T-cell (primary cell): ENCODE measurements at regions not wholly inside any gene's neighbourhood (a gene's known extent, or its start where the extent isn't known, plus 50 kb on each side); places are given as distances from the start of the nearest gene placed in this dataset.

Experiments used
- ATAC-seq, 4 experiments: fragments of 200-7000 bp in 3 of 4; fragments of 150-1000 bp in 1 of 4; cut with Tn5 transposase; replicated peaks in 1 of 4; 1 replicate in 3 of 4; 2 replicates in 1 of 4; pipeline ENCODE4 v1.10.0; 2021; ENCODE audit warnings: moderate library complexity in 3 of 4, mild to moderate bottlenecking in 2 of 4, moderate number of reproducible peaks in 1 of 4
- CTCF ChIA-PET, 2 donors: fragments of 300-600 bp; sonication (Branson Sonifier 250); formaldehyde crosslinking; loops; one replicate each; lab custom pipeline; 2022; ENCODE audit warnings: antibody characterized with exemption in 2 of 2; lab: Charles Lee
- POLR2A ChIA-PET, 2 donors: fragments of 300-600 bp; sonication (Branson Sonifier 250); formaldehyde crosslinking; loops; one replicate each; lab custom pipeline; 2022; ENCODE audit warnings: antibody characterized with exemption in 2 of 2; lab: Charles Lee
- DNase-seq, 35 experiments: peaks; one replicate each; pipeline versions ENCODE4 v3.0.0 to v3.0.0-alpha.2; 2013 to 2023
- H3K27ac ChIP-seq: one replicate; pipeline ENCODE4 v1.5.1; 2013; ENCODE audit warnings: low read length
- H3K27me3 ChIP-seq, 2 experiments: replicated peaks in 1 of 2; 1 replicate in 1 of 2; 2 replicates in 1 of 2; pipeline versions ENCODE4 v1.6.1 to v1.7.0; 2013; ENCODE audit warnings: low read length in 1 of 2, mixed read lengths in 1 of 2; ENCODE audit not compliant: control insufficient read depth in 2 of 2, insufficient read depth in 2 of 2; ENCODE audit errors: extremely low read depth in 1 of 2
- H3K36me3 ChIP-seq, 2 donors: 1 replicate in 1 of 2; 2 replicates in 1 of 2; pipeline versions ENCODE4 v1.6.1 to v1.7.0; 2013; ENCODE audit warnings: low read length in 1 of 2; ENCODE audit not compliant: control insufficient read depth in 2 of 2, insufficient read depth in 1 of 2; ENCODE audit errors: extremely low read depth in 1 of 2
- H3K4me1 ChIP-seq, 2 experiments: 1 replicate in 1 of 2; 2 replicates in 1 of 2; pipeline versions ENCODE4 v1.6.1 to v1.7.0; 2013; ENCODE audit warnings: low read length in 2 of 2, mixed read lengths in 1 of 2; ENCODE audit not compliant: insufficient read depth in 2 of 2, control insufficient read depth in 1 of 2; ENCODE audit errors: extremely low read depth in 1 of 2
- H3K4me3 ChIP-seq, 2 donors: 1 replicate in 1 of 2; 2 replicates in 1 of 2; pipeline versions ENCODE4 v1.5.1 to v1.7.0; 2013; ENCODE audit warnings: mild to moderate bottlenecking in 2 of 2, low read length in 1 of 2, moderate library complexity in 1 of 2; ENCODE audit not compliant: control insufficient read depth in 1 of 2; ENCODE audit errors: extremely low read depth in 1 of 2
- H3K9me3 ChIP-seq: 2 replicates; pipeline ENCODE4 v1.7.0; 2013
- H3K27ac Mint-ChIP-seq, 2 donors: one replicate each; pipeline ENCODE4 v1.8.0; 2020 to 2021; ENCODE audit warnings: mild to moderate bottlenecking in 2 of 2, mixed read lengths in 2 of 2
- H3K27me3 Mint-ChIP-seq, 2 donors: one replicate each; pipeline ENCODE4 v1.8.0; 2021 to 2022; ENCODE audit warnings: mixed read lengths in 2 of 2
- H3K36me3 Mint-ChIP-seq: one replicate; pipeline ENCODE4 v1.8.0; 2021; ENCODE audit warnings: mixed read lengths
- H3K4me1 Mint-ChIP-seq, 3 donors: one replicate each; pipeline ENCODE4 v1.8.0; 2020 to 2022; ENCODE audit warnings: mixed read lengths in 3 of 3, mild to moderate bottlenecking in 1 of 3
- H3K4me3 Mint-ChIP-seq, 3 donors: one replicate each; pipeline ENCODE4 v1.8.0; 2020 to 2022; ENCODE audit warnings: mild to moderate bottlenecking in 3 of 3, mixed read lengths in 3 of 3, moderate library complexity in 3 of 3
- H3K9me3 Mint-ChIP-seq, 3 donors: one replicate each; pipeline ENCODE4 v1.8.0; 2020 to 2022; ENCODE audit warnings: mixed read lengths in 3 of 3
- WGBS: methylation state at CpG from one replicate; pipeline ENCODE4 v1.1.5; 2013; ENCODE audit warnings: missing lambda C conversion rate; ENCODE audit not compliant: insufficient coverage; 5-methylcytosine and 5-hydroxymethylcytosine counted together

DNA sequence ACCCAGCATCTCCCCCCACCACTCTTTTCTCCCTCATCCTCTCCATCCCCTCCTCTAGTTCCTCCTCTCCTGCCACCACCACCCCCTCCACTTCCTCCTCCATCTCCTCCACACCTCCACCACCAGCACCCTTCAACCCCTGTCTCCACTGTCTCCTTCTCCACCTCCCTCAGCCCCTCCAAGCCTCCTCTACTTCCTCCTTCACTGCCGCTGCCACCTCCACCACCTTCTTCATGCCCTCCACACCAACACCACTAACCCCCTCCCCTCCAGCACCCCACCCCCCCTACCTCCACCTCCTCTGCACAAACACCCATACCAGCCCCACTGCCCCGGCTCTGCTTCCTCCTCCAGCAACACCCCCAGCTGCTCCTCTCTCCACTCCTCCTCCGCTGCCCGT, 88.0 kb downstream of the HES1 start:
- no peak overlapping the region for H3K27ac ChIP-seq
- H3K36me3 Mint-ChIP-seq, result no peaks in the 10 kb centered on the region
- ChIA-PET CTCF (no interaction called here), POLR2A (interaction anchor here in 1 of 2 donors (0.5 kb wide), 1 partner anchor 223 kb away, joined by 5 read pairs; no protein-coding TSS in a partner anchor)
- H3K27me3 ChIP-seq, result peaks cover 0 to 31% of the 10 kb centered on the region in 2 experiments
- ATAC-seq (no peak), DNase-seq (no peak)
- WGBS, result 37% methylated on average over 3 of the region's 4 CpGs
- H3K27ac Mint-ChIP-seq, result no peak overlapping the region
- peaks cover 28 to 36% of the 10 kb centered on the region in 2 donors for H3K27me3 Mint-ChIP-seq
- no peaks in the 10 kb centered on the region for H3K36me3 ChIP-seq
- peaks cover 0 to 3% (median 0%) of the 10 kb centered on the region in 3 donors for H3K9me3 Mint-ChIP-seq
- no peak overlapping the region for H3K4me3 Mint-ChIP-seq
- H3K4me3 ChIP-seq, result no peak overlapping the region
- H3K4me1 Mint-ChIP-seq, result peaks cover 6 to 13% (median 7%) of the 10 kb centered on the region in 3 donors
- no peaks in the 10 kb centered on the region for H3K4me1 ChIP-seq
- H3K9me3 ChIP-seq, result no peaks in the 10 kb centered on the region

DNA sequence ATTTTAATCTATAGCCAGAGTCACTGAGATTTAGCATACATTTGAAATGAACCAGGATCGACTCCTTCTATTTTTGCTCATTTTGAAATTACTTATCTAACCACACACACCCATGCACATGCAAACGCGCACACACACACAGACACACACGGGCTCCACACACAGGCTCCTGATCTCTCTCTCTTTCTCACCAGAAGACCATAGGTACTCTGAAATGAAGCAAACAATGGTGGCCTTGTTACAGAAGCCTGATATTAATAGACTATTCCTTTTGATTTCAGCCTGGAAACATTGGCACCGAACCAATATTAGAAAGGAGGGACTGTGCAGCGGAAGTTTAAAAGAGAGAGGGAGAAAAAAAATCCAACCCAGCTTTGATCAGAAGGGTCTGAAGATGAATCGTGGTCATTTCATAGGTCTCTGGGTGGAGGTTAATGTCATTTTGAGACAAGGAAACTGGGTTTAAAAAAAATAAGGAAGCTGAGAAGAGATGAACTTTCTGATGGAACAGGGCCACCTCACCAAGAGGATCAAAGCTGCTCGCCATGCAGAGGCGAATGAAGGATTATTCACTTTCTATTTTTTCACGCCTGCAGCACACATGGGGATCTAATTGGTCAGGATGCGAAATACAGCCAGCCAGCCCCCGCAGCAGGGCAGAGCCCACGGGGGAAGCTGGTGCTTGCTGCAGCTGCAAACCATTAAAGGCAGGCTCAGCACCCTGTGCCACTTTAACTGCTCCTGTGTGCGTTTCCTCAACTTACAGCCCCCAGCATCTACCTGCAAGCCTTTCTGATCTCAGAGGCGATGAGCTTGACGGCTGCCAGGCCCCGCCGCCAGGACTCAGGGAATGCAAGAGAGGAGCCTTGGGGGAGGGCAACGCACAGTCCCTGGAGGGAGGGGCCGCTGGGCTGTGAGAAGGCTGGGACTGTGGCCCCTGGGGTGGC, 88.8 kb downstream of the HES1 start:
- Histone ChIP-seq H3K27ac (no peak overlapping the region), H3K4me3 (no peak overlapping the region), H3K4me1 (no peaks in the 10 kb centered on the region), H3K9me3 (no peaks in the 10 kb centered on the region), H3K36me3 (no peaks in the 10 kb centered on the region), H3K27me3 (peaks cover 0 to 31% of the 10 kb centered on the region in 2 experiments)
- ATAC-seq (no peak), DNase-seq (no peak)
- no peak overlapping the region for H3K27ac Mint-ChIP-seq
- H3K27me3 Mint-ChIP-seq, result peaks cover 28 to 36% of the 10 kb centered on the region in 2 donors
- peaks cover 0 to 3% (median 0%) of the 10 kb centered on the region in 3 donors for H3K9me3 Mint-ChIP-seq
- no peaks in the 10 kb centered on the region for H3K36me3 Mint-ChIP-seq
- H3K4me3 Mint-ChIP-seq, result no peak overlapping the region
- ChIA-PET CTCF (no interaction called here), POLR2A (no interaction called here)
- 51% methylated on average over 18 of the region's 20 CpGs for WGBS
- H3K4me1 Mint-ChIP-seq, result peaks cover 6 to 13% (median 7%) of the 10 kb centered on the region in 3 donors

DNA sequence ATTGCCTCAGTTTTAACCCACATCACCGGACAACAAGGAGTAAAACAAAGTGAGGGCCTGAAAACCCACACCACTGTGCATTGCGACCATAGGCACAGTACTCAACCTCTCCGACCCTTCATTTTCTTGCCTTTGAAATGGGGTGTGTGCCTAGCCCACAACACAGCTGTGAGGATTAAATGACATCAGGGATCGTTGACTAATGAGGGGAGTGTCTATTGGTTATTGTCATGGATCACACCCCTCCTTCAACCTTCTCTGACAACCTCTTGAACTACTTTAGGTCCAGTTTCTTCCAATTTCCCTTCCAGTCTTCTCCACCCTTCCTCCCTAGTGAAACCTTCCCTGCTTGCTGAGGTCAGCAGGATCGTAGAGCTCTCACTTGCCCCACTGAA, 89.5 kb downstream of the HES1 start:
- H3K36me3 Mint-ChIP-seq, result no peaks in the 10 kb centered on the region
- Histone ChIP-seq H3K9me3 (no peaks in the 10 kb centered on the region), H3K27ac (no peak overlapping the region), H3K27me3 (peaks cover 0 to 31% of the 10 kb centered on the region in 2 experiments), H3K4me1 (no peaks in the 10 kb centered on the region), H3K4me3 (no peak overlapping the region), H3K36me3 (no peaks in the 10 kb centered on the region)
- DNase-seq (no peak), ATAC-seq (no peak)
- H3K4me1 Mint-ChIP-seq, result peaks cover 6 to 13% (median 7%) of the 10 kb centered on the region in 3 donors
- H3K27ac Mint-ChIP-seq, result no peak overlapping the region
- ChIA-PET CTCF (no interaction called here), POLR2A (no interaction called here)
- peaks cover 28 to 33% of the 10 kb centered on the region in 2 donors for H3K27me3 Mint-ChIP-seq
- 78% methylated on average over 1 of the region's 5 CpGs for WGBS
- H3K4me3 Mint-ChIP-seq, result no peak overlapping the region
- peaks cover 0 to 3% (median 0%) of the 10 kb centered on the region in 3 donors for H3K9me3 Mint-ChIP-seq

DNA sequence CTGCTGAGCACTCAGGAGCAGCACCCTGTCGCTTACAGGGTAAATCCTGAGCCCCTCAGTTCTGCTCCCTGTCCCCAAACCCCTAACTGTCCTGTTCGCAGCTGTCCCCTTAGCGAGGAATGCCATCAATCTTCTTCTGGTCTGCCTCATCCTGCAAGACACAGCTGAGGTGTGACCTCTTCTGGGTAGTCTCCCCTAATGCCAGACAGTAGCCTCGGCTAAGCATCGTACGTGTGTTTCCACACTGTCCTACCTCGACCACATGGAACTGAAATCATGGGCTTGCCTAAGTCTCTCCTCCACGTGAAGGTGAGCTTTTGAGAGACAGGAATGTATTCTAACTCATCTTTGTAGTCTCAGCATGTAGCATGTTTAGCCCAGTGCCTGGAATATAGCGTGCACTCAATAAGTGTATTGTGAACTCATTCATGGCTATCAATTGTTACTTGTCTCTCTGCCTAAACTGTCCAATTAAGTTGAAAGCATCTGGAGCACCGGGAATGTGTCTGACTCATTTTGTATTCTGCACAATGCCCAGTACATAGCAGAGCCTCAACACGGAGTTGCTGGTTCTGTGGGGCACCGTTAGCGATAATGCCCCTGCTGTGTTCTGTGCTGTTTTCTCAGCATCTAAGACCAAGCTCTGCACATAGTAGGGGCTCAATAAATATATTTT, 90.2 kb downstream of the HES1 start:
- H3K36me3 ChIP-seq, result no peaks in the 10 kb centered on the region
- Mint-ChIP-seq H3K4me1 (peaks cover 6 to 13% (median 7%) of the 10 kb centered on the region in 3 donors), H3K27me3 (peaks cover 28 to 33% of the 10 kb centered on the region in 2 donors), H3K27ac (no peak overlapping the region), H3K36me3 (no peaks in the 10 kb centered on the region), H3K4me3 (no peak overlapping the region), H3K9me3 (peaks cover 0 to 3% (median 0%) of the 10 kb centered on the region in 3 donors)
- 86% methylated on average over 8 of the region's 13 CpGs for WGBS
- H3K4me1 ChIP-seq, result no peaks in the 10 kb centered on the region
- ChIA-PET CTCF (no interaction called here), POLR2A (no interaction called here)
- ATAC-seq (no peak), DNase-seq (no peak)
- peaks cover 0 to 31% of the 10 kb centered on the region in 2 experiments for H3K27me3 ChIP-seq
- no peaks in the 10 kb centered on the region for H3K9me3 ChIP-seq
- no peak overlapping the region for H3K27ac ChIP-seq
- H3K4me3 ChIP-seq, result no peak overlapping the region

DNA sequence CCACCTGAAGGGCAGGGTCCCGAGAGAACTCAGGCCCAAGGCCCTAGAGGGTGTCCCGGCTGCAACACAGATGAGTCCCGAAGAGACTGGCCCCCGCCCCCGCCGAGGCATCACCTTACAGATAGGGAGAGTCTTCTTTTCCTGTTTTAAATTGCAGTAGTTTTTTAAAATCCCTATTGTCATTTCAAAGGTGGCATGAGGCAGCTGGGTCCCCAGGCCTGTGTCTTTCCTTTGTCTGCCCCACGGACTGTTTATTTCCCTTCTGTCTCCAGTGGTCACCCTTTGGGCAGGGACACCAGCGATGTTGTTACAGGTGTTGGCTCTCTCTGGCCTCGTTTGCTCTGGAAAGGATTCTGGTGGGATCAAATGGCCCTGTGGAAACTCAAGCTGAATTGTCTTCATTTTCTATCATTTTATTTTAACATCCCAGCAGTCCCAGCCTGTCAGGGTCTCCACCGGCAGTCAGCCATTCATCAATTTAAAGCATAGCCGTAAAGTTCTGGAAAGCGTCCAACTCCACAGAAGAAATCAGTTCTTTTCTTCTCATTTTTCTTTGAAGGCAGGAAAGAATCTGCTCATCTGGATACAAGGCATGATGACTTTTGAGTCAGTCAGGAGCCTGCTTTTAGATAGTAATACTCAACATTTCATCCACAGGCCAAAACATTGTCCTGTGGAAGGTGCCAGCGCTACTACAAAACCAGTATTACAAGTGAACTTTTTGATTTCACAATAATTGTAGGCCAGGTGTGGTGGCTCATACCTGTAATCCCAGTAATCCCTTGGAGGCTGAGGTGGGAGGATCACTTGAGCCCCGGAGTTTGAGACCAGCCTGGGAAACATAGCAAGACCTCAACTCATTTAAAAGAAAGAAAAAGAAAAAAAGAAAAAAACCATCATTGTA, 96.2 kb downstream of the HES1 start:
- peaks cover 4 to 18% of the 10 kb centered on the region in 2 donors for H3K27me3 Mint-ChIP-seq
- no peak overlapping the region for H3K27ac ChIP-seq
- no peak overlapping the region for H3K27ac Mint-ChIP-seq
- 87% methylated on average over 4 of the region's 14 CpGs for WGBS
- no peaks in the 10 kb centered on the region for H3K4me1 ChIP-seq
- CTCF ChIA-PET, result no interaction called here
- POLR2A ChIA-PET, result no interaction called here
- no peaks in the 10 kb centered on the region for H3K36me3 ChIP-seq
- H3K9me3 ChIP-seq, result no peaks in the 10 kb centered on the region
- DNase-seq (no peak), ATAC-seq (no peak)
- no peaks in the 10 kb centered on the region for H3K4me1 Mint-ChIP-seq
- H3K4me3 Mint-ChIP-seq, result no peak overlapping the region
- peaks cover 1 to 7% (median 4%) of the 10 kb centered on the region in 3 donors for H3K9me3 Mint-ChIP-seq
- no peak overlapping the region for H3K4me3 ChIP-seq
- no peaks in the 10 kb centered on the region for H3K36me3 Mint-ChIP-seq
- peaks cover 0 to 13% of the 10 kb centered on the region in 2 experiments for H3K27me3 ChIP-seq

DNA sequence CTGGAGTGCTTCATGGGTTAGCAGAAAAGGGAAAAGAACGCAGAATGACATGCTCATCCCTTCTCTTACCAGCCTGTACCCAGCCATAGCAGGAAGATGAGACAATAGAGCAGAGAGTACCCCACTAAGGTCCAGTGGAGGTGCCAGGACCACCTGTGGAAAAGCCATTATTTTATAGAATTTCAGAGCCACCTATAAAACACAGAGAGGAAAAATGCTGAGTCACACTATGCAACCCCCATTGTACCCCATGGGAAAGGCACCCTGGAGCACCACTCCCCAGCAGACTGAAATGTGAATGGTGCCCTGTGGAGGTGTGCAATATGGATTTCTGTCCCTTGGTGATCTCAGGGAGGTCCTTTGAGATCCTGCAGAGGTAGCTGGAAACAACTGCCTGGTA, 97.2 kb downstream of the HES1 start:
- Mint-ChIP-seq H3K36me3 (no peaks in the 10 kb centered on the region), H3K4me1 (no peaks in the 10 kb centered on the region), H3K9me3 (peaks cover 1 to 8% (median 6%) of the 10 kb centered on the region in 3 donors), H3K27me3 (peaks cover 0 to 16% of the 10 kb centered on the region in 2 donors), H3K27ac (no peak overlapping the region), H3K4me3 (no peak overlapping the region)
- Histone ChIP-seq H3K4me1 (no peaks in the 10 kb centered on the region), H3K36me3 (no peaks in the 10 kb centered on the region), H3K27ac (no peak overlapping the region), H3K4me3 (no peak overlapping the region), H3K27me3 (peaks cover 0 to 13% of the 10 kb centered on the region in 2 experiments), H3K9me3 (no peaks in the 10 kb centered on the region)
- no peak for ATAC-seq
- ChIA-PET CTCF (no interaction called here), POLR2A (no interaction called here)
- WGBS, result no CpG with 5 or more reads among the region's 1 CpG
- no peak for DNase-seq
